ENCODE measurements at regions not wholly inside any gene's neighbourhood (a gene's known extent, or its start where the extent isn't known, plus 50 kb on each side); places are given as distances from the start of the nearest gene placed in this dataset.

GRCh38 chr2:890214-890613, 60.4 kb upstream of the SNTG2 start:
- in situ Hi-C loops (cut with HindIII; ENCODE audit: low sequenced_read_pairs): no loop called here
- no peak for DNase-seq (ENCODE audit: low read depth)
- TF ChIP-seq CTCF (IDR thresholded peaks at IDR 0.05; ENCODE audit: low read depth, low read length, missing control alignments): no peak
- no peak overlapping the region for H3K4me3 ChIP-seq (ENCODE audit: low read depth, low read length)

- no peak for DNase-seq (ENCODE audit: low read depth)
- in situ Hi-C loops (cut with HindIII; ENCODE audit: low sequenced_read_pairs): no loop called here
- TF ChIP-seq CTCF (IDR thresholded peaks at IDR 0.05; ENCODE audit: low read depth, low read length, missing control alignments): no peak
- H3K4me3 ChIP-seq (ENCODE audit: low read depth, low read length): no peak overlapping the region
Measured at GRCh38 chr2:888906-889566, 61.6 kb upstream of the SNTG2 start.

GRCh38 chr2:888211-888801, 62.3 kb upstream of the SNTG2 start:
- DNase-seq (ENCODE audit: low read depth): no peak
- no peak for TF ChIP-seq CTCF (IDR thresholded peaks at IDR 0.05; ENCODE audit: low read depth, low read length, missing control alignments)
- in situ Hi-C loops (cut with HindIII; ENCODE audit: low sequenced_read_pairs): no loop called here
- no peak overlapping the region for H3K4me3 ChIP-seq (ENCODE audit: low read depth, low read length)

GRCh38 chr2:887639-888038, 63.0 kb upstream of the SNTG2 start:
- H3K4me3 ChIP-seq (ENCODE audit: low read depth, low read length): no peak overlapping the region
- no peak for TF ChIP-seq CTCF (IDR thresholded peaks at IDR 0.05; ENCODE audit: low read depth, low read length, missing control alignments)
- DNase-seq (ENCODE audit: low read depth): no peak
- in situ Hi-C loops (cut with HindIII; ENCODE audit: low sequenced_read_pairs): no loop called here

- in situ Hi-C loops (cut with HindIII; ENCODE audit: low sequenced_read_pairs): no loop called here
- TF ChIP-seq CTCF (IDR thresholded peaks at IDR 0.05; ENCODE audit: low read depth, low read length, missing control alignments): no peak
- DNase-seq (ENCODE audit: low read depth): no peak
- H3K4me3 ChIP-seq (ENCODE audit: low read depth, low read length): no peak overlapping the region
Measured at GRCh38 chr2:886072-887022, 64.3 kb upstream of the SNTG2 start.

GRCh38 chr2:885230-886071, 65.2 kb upstream of the SNTG2 start:
- no peak overlapping the region for H3K4me3 ChIP-seq (ENCODE audit: low read depth, low read length)
- no peak for TF ChIP-seq CTCF (IDR thresholded peaks at IDR 0.05; ENCODE audit: low read depth, low read length, missing control alignments)
- in situ Hi-C loops (cut with HindIII; ENCODE audit: low sequenced_read_pairs): no loop called here
- DNase-seq (ENCODE audit: low read depth): no peak

Measured in astrocyte of the cerebellum (primary cell).